ENCODE measurements at regions not wholly inside any gene's neighbourhood (a gene's known extent, or its start where the extent isn't known, plus 50 kb on each side); places are given as distances from the start of the nearest gene placed in this dataset.

DNA sequence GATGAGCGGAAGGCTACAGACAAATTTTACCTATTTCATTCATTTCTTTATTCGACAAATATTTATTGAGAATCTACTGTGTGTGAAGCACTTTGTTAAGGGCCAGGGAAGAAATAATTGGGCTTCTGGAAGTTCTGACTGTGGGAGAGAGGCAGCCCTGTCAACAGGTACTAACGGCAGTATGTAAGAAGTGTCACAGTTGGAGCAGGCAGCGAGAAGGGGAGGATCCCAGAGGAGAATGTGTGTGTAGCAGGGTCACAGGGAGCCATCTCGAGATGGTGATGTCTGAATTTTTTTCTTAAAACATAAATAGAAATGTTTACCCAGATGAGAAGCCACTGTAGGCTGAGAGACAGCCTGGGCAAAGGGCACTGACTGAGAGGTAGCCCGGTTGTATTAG is 163.3 kb upstream of the SLC38A2 start:
- intact Hi-C loops (cut with DNase I, micrococcal nuclease), result no loop called here

DNA sequence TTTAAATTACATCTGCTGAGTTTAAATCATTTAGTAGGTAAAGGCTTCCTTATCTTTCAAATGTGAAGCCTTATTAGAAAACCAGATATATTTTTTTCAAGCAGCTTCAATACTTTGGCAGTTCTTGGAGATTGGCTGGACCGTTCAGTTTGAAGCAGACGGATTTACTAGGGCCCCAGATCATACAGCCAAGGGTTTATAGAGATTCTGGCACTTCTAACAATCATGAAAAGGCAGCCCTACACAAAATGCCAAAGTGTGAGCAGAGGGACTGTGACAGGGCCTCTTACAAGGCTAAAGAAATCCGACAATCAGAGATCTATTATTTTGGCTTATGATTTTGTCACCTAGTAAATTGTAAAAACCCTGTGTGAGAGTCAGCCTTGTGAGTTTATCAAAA is 162.8 kb upstream of the SLC38A2 start:
- ATAC-seq (no peak), DNase-seq (no peak)
- intact Hi-C loops (cut with DNase I, micrococcal nuclease), result no loop called here

More for the DNA sequence above, 163.3 kb upstream of the SLC38A2 start:
- ATAC-seq, result no peak
- no peak for DNase-seq

- DNase-seq, result no peak
- ATAC-seq, result no peak
- intact Hi-C loops (cut with DNase I, micrococcal nuclease), result no loop called here
Observed at GRCh38 chr12:46534327-46534840, 161.8 kb upstream of the SLC38A2 start.

GRCh38 chr12:46533723-46534122 is 161.2 kb upstream of the SLC38A2 start:
- intact Hi-C loops (cut with DNase I, micrococcal nuclease), result no loop called here
- ATAC-seq (no peak), DNase-seq (no peak)

- DNase-seq, result no peak
- intact Hi-C loops (cut with DNase I, micrococcal nuclease), result no loop called here
- ATAC-seq, result no peak
Observed at GRCh38 chr12:46531804-46532203, 159.2 kb upstream of the SLC38A2 start.

DNA sequence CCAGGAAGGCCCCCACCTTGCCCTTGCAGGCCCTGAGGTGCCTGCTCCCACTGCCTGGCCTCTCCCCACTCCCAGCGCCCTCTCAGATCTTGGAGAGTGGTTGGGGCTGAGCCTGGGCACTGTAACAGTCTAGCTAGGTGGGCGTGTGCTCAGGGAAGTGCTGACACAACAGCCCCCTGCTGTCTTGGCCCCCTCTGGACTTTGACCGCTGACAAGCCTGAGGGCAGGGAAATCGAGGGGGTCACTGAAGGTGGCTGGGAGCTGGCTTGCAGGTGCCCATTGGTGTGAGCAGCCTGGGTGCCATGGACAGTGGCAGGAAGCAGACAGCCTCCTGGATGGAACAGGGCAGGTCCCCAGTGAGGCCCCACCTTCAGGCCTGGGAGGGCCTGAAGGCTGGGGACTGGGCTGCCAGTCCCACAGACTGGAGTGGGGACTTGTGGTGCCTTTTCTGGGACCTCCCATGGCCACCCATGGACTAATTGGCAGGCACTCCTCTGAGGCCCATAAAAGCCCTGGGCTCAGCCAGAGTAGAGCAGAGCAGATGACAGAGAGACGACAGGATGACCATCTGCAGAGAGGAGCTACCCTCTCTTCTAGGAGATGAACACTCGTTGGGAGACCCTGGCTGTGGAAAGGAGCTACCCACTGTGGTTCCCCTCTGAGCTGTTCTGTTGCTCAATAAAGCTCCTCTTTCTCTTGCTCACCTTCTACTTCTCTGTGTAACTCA is 158.6 kb upstream of the SLC38A2 start:
- intact Hi-C loops (cut with DNase I, micrococcal nuclease), result no loop called here
- ATAC-seq (no peak), DNase-seq (no peak)

GRCh38 chr12:46530373-46531056 is 157.9 kb upstream of the SLC38A2 start:
- ATAC-seq, result no peak
- intact Hi-C loops (cut with DNase I, micrococcal nuclease), result no loop called here
- no peak for DNase-seq

DNA sequence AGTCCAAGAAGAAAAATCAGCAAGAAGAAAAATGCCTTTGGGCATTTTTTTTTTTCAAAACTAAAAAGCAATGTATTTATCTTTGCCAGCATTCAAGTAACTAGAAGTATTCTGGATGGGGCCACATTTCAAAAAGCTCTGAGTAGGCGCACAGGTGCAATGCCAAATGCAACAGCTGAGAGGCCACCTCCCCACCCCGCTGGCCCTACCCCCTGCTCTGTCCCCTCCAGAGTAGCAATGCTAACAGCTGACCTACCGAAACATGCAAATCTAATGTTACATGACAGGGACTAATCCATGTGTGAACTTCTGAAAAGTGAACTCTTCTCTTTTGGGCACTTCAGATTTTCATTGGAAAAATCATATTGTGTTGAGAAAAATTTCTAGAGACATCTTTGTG is 153.7 kb upstream of the SLC38A2 start:
- DNase-seq, result no peak
- ATAC-seq, result no peak
- intact Hi-C loops (cut with DNase I, micrococcal nuclease), result no loop called here

DNA sequence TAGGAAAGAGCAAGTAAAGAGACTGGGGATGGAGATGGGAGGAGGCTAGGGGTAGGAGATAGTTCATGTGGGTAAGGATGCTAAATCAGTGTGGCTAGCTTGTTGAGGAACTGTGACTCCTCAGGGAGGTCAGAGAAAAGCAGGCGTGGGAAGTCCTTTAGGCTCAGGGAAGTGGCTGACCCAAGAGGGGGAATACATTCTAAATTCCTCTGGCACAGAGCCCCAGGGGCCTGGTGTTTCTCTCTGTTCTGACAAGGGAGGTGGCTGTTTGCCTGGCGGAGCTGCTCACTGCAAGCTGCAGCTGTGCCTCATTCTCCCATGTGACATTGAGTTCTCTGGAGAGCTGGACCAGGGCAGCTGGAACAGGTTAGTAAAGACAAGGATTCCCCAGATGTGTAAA is 152.2 kb upstream of the SLC38A2 start:
- intact Hi-C loops (cut with DNase I, micrococcal nuclease), result no loop called here
- ATAC-seq, result no peak
- peak; percentile 59 to 82 for DNase-seq

- ATAC-seq (no peak), DNase-seq (no peak)
- intact Hi-C loops (cut with DNase I, micrococcal nuclease), result no loop called here
Observed at GRCh38 chr12:46523863-46524770, 151.5 kb upstream of the SLC38A2 start.

- DNase-seq, result no peak
- intact Hi-C loops (cut with DNase I, micrococcal nuclease), result no loop called here
- no peak for ATAC-seq
Observed at GRCh38 chr12:46523446-46523845, 150.9 kb upstream of the SLC38A2 start.

GRCh38 chr12:46522071-46522470 is 149.5 kb upstream of the SLC38A2 start:
- no peak for ATAC-seq
- intact Hi-C loops (cut with DNase I, micrococcal nuclease), result no loop called here
- DNase-seq, result no peak

- no peak for DNase-seq
- intact Hi-C loops (cut with DNase I, micrococcal nuclease), result no loop called here
- no peak for ATAC-seq
Observed at GRCh38 chr12:46521145-46521544, 148.6 kb upstream of the SLC38A2 start.

- ATAC-seq (no peak), DNase-seq (no peak)
- intact Hi-C loops (cut with DNase I, micrococcal nuclease), result no loop called here
Observed at GRCh38 chr12:46519407-46519806, 146.8 kb upstream of the SLC38A2 start.

- ATAC-seq (no peak), DNase-seq (no peak)
- intact Hi-C loops (cut with DNase I, micrococcal nuclease), result no loop called here
Observed at GRCh38 chr12:46518729-46519128, 146.2 kb upstream of the SLC38A2 start.

DNA sequence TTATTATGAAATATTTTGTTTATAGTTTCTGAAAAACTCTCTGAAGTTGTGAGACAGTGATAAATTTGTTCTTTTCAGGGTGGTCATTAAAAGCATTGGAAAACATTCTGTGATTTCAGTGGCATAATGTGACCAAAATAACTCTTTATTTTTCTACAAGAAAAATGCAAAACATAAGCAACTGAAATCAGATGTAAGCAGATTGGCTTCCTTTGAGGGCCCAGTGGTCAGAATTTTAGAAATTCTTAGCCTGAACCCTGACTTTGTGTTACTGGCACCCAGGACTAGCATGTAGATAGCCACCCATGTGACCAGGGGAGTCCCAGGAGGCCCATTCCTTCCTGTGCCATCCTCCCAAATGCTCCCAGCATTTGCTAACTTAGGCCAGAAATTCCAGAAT is 145.6 kb upstream of the SLC38A2 start:
- DNase-seq (no peak), ATAC-seq (no peak)
- intact Hi-C loops (cut with DNase I, micrococcal nuclease), result no loop called here

DNA sequence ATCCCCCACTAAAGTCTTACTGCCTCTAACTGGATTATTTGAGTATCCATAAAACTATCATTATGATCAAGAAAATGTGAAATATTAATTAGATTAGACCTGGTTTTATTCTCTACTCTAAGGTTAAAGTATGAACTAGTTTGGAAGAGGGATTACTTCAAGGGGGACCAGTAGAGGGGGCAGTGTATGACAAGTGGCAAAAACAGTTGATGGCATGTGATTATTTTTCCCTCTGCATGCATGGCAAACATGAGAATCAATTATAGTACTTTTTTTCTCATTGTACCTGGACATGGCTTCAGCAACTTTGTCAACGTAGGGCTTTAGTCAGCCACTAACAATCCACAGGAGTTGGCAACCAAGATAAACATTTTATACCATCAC is 145.0 kb upstream of the SLC38A2 start:
- intact Hi-C loops (cut with DNase I, micrococcal nuclease), result no loop called here
- ATAC-seq, result no peak
- no peak for DNase-seq

GRCh38 chr12:46516933-46517578 is 144.5 kb upstream of the SLC38A2 start:
- no peak for ATAC-seq
- no peak for DNase-seq
- intact Hi-C loops (cut with DNase I, micrococcal nuclease), result no loop called here

DNA sequence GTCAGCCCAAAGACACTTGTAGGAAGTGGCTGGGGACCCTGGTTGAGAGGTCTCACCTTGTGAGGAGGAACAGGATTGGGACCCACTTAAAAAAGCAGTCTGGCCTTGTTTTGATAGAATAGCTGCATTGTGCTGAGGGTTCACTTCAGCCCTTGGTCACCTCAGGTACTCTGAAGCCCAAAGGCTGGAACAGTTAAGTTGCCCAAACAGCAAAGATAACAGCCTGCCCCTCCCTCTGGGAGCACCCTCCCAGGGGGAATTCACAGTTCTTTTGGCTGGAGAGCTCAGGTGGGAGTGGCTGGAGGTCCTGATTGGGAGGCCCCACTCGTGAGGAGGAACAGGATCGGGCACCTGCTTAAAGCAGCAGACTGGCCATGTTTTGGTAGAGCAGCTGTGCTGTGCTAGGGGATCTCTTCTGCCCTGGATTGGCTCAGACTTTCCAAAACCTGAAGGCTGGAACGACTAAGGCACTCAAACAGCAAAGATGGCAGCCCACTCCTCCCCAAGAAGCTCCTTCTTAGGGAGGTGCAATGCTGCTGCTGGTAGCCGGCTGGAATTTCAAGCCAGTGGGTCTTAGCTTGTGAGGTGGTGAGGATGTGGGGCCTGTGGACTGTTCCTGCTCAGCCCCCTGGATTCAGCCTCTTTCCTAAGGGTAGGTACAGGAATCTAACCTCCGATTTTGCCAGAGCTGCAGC is 143.8 kb upstream of the SLC38A2 start:
- ATAC-seq, result no peak
- DNase-seq, result no peak
- intact Hi-C loops (cut with DNase I, micrococcal nuclease), result no loop called here

Measured in left colon (tissue), 2 donors.